Adrenal gland (tissue), 5 donors: ENCODE measurements at regions not wholly inside any gene's neighbourhood (a gene's known extent, or its start where the extent isn't known, plus 50 kb on each side); places are given as distances from the start of the nearest gene placed in this dataset.

ENCODE experiments used
- CTCF ChIP-seq, 6 experiments: fragments of 450-650 bp in 4 of 6; fragments of 200-600 bp in 2 of 6; sonication (generic) in 1 of 6; IDR thresholded peaks; 1 replicate in 5 of 6; 2 replicates in 1 of 6; pipeline versions ENCODE4 v1.5.1 to v1.8.0; 2016 to 2021; ENCODE audit warnings: antibody characterized with exemption in 6 of 6, mild to moderate bottlenecking in 2 of 6, moderate library complexity in 1 of 6
- POLR2A ChIP-seq, 2 donors: fragments of 450-650 bp; IDR thresholded peaks; one replicate each; pipeline ENCODE4 v1.6.1; 2017; ENCODE audit warnings: antibody characterized with exemption in 2 of 2, mild to moderate bottlenecking in 2 of 2, moderate library complexity in 1 of 2
- donor health status: DM: no; HTN: no; CAD: no.

- TF ChIP-seq CTCF (IDR thresholded peaks at IDR 0.05) (peak; percentile 49 to 69 (median 60)), POLR2A (IDR thresholded peaks at IDR 0.05) (no peak)
Measured at GRCh38 chr17:11144358-11145233, 96.4 kb upstream of the SHISA6 start.
